NCI-H1105 (cell line): ENCODE measurements at regions not wholly inside any gene's neighbourhood (a gene's known extent, or its start where the extent isn't known, plus 50 kb on each side); places are given as distances from the start of the nearest gene placed in this dataset.
"Not testable (repeated sequence)": the region's sequence is repeated elsewhere in the genome, so short reads cannot be mapped to it uniquely, and the experiment has no call there.

Source experiments
- DNase-seq: peaks from one replicate; lab custom pipeline; 2025; lab: John Stamatoyannopoulos, UW

DNA sequence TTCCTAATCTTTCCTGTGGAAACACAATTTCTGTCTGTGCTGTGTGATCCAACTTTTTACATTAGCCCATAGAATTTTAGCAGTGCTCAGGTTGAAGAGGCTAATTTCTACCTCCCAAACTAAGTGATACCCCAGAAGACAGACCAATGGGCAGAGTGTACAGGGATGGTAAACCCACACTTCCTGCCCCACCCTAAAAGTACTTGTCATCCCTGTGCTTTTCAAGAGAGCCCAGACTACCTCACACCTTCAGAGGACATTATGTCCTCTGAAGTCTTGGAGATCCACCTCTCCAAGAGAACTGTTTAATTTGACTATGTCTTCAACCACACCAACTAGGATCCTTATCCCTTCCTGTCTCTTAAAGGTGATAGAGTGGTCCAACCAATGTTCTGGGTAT is 82.0 kb upstream of the ACSL1 start:
- DNase-seq: no peak

DNA sequence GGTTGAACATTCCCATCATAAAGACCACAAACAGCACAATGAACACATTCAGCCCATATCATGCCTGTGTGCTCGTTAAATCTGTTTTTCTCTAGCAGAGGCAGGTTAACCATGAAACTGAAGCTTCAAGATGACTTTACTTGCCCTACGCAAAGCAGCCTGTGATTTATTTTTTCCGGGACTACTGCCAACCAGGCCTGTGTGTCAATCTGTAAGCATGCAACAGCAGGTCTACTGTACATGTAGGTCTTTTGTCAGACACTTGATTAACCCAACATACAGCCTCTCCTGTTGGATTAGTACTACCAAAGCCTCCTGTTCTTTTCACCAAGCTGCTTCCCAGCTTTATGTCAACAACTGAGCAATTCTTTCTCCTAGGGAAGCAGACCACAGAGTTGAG is 85.5 kb upstream of the ACSL1 start:
- peak; percentile 0 for DNase-seq

DNA sequence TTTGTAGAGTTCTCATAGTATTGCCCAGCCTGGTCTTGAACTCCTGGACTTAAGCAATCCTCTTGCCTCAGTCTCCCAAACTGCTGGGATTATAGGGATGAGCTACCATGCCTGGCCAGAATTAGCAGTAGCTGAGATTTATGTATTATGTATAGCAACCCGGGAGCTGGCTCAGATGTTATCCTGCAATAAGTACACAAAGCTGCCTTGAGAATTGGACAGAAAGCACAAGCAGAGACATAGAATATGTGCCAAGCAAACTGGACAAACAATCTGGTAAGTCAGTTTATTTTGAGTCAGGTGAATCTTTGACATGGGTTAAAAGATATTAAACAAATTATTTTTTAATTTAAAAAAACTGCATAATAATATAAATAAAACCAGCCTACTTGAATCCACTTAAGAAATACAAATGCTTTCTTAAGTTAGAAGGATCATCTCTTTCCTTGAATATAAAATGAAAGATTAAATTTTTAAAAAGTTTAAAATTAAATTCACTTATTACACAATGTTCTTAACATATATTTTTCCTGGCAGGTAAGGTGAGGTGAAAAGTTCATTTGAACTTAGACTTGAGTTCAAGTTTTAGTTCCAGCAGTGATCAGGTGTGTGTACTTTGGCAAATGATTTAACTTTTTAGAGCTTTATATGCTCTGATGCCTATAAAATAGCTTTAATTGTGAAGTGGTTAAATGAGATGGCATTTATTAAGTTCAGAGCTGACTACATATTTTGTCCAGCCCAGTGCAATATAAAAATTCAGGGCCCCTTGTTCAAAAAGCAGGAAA is 87.8 kb upstream of the ACSL1 start:
- no peak for DNase-seq

DNA sequence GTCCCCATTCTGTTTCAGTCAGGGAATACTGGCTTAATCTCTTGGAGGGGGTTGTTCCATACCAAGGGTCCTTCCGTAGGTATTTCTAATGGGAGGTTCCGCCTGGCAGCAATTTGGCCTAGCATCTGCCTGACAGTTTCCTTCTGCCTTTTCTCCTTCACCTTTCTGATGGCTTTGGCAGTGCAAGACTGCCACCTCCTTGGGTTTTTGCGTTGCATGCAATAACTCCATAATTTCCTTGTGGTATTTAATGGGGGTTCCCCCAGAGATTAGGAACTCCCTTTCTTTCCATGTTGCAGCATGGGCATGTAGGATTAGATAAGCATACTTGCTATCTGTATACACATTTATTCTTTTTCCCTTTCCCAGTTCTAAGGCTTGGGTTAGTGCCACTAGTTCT is 93.0 kb upstream of the ACSL1 start:
- not testable (repeated sequence) for DNase-seq

- no peak for DNase-seq
These were observed 95.7 kb upstream of the ACSL1 start for GRCh38 chr4:184921456-184921855.

- no peak for DNase-seq
These were observed 96.0 kb upstream of the HELT start for GRCh38 chr4:184922301-184922700.

DNA sequence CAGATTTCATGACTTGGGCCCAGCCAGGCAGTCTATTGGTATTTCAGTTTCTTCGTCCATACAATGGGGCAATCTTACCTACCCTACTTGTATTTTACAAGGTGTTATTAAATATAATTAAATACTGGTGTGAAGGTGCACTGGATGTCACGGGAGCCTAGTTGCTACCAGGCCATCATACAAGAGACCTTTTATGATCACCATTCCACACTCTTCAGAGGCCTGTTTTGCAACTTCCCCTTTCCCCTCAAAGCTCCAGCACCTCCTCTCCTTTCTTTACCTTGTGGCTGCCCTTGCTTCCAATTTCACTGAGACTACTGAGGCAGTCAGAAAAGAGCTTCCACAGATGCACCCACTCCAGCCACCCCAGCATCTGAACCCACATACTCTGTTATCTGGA is 93.8 kb upstream of the HELT start:
- no peak for DNase-seq

DNA sequence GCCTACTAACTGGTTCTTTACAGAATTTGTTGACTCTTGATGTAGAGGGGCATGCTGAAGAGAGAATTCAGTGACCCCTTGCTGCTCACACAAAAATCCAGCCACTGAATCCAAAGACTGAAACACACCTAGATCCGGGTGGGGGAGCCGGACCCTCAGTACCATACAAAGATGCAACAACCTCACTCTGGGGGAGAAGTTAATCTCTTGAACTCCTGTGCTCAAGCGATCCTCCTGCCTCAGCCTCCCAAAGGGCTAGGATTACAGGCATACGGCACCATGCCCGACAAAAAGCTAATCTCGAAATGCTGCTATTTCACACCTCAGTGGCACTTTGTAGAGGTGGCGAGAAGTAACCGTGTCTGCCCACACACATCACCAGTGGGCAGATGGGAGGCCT is 88.8 kb upstream of the HELT start:
- no peak for DNase-seq

GRCh38 chr4:184930026-184930425 is 88.3 kb upstream of the HELT start:
- no peak for DNase-seq

DNA sequence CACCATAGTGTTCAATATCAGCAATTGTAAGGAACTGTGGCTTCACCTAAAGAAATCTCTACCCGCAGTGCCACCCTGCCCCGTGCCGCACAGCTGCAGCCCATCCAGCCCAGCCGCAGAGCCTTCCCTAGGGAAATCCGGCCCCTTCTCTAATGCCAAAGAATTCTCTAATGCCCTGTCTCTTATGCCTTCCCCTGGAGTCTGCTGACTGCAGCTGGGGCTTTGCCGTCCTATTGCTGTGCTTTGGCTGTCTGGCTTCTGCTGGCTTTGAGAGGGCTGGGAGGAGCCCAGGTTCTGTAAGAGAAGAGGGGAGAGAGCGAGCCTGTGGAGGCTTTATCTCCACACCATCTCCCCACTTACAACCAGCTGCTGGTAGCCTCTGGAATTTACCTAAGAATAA is 85.9 kb upstream of the HELT start:
- DNase-seq: no peak

DNA sequence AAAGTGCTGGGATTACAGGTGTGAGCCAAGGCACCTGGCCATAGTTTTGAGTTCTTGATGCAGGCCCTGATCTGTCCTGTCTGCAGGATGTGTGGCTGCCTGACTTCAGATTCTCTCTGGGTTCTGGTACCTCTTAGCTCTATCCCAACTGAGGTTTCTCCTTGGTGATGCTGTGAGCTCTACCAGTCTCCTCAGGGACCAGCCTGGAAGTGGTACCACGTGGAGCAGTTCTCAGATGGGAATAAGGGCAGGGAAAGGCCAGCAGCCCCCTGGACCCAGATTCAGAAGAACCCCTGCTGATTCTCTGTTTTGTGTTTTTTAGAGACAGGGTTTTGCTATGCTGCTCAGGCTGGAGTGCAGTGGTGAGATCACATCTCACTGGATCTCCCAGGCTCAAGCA is 85.0 kb upstream of the HELT start:
- DNase-seq: no peak

- no peak for DNase-seq
These were observed 84.1 kb upstream of the HELT start for GRCh38 chr4:184934184-184934583.

DNA sequence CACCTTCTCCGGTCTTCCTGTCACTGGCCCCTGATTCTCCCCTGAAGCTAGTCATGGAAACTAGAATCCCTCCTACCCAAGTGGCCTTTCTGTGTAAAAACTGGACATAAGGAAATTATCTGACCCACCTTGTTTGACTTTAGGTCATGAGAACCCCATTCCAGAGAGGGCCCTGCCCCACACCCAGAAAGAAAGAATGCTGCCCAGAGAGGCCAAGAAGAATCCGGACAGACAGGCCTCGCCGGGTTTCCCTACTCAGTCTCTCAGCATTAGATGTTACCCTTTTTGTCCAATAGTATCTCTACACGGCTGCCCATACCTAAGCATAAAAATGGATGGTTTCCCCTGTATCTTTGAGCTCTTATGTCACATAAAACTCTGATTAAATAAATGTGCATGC is 83.3 kb upstream of the HELT start:
- no peak for DNase-seq

- no peak for DNase-seq
These were observed 82.2 kb upstream of the HELT start for GRCh38 chr4:184936071-184936470.

DNA sequence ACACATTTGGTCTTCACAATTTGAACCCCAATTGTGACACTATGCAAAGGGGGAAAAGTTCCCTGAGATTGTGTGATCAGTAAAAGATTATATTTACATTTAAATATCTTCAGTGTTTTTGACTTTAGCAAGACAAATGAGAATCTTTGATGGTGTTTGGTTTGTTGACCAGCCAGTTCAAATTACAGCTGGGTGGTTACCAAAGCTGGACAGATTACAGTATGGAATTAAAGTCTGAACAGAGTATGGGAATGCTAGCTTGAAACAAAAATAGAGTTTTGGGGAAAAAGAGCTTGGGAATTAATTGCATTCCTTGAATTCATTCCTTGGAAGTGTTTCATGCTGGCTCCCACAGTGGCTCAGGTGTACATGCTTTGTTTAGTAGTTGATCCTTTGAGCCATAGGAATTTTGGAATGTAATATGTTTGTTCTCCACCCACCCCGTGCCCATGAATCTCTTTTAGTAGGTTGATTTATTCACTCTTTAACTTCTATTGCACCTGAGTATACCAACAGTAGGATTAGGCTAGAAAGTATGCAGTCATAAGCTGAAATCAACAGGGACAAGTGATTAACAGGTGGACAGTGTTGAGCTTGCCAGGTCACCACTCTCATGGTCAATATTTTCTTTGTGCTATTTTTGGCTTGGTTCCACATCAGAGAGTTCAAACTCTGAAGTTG is 81.1 kb upstream of the HELT start:
- DNase-seq: no peak

DNA sequence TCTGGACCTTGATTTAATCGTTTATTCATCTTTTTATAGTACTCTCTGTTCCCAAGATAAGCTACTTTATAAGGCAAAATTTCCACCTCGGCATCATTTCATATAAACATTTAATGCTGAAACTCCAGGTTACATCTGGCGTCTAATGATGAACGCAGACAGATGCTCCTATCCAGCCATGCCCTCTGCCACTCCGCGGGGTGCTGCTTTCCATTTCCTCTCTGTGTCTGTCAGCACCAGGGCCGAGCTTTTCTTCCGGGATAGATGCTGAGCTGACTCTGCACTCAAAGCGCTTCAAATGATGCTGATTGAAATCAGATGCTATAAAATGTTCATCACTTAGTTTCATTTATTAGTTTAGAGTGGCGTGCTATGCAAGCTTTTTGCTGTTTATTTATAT is 80.5 kb upstream of the HELT start:
- DNase-seq: no peak

GRCh38 chr4:184938871-184939270 is 79.4 kb upstream of the HELT start:
- no peak for DNase-seq

- DNase-seq: no peak
These were observed 78.3 kb upstream of the HELT start for GRCh38 chr4:184939978-184940377.

- no peak for DNase-seq
These were observed 77.8 kb upstream of the HELT start for GRCh38 chr4:184940500-184940899.

- no peak for DNase-seq
These were observed 76.4 kb upstream of the HELT start for GRCh38 chr4:184941671-184942418.

- DNase-seq: no peak
These were observed 75.6 kb upstream of the HELT start for GRCh38 chr4:184942444-184943425.

GRCh38 chr4:184949020-184949419 is 69.3 kb upstream of the HELT start:
- DNase-seq: no peak
